Endothelial cell of umbilical vein (primary cell): ENCODE measurements at regions not wholly inside any gene's neighbourhood (a gene's known extent, or its start where the extent isn't known, plus 50 kb on each side); places are given as distances from the start of the nearest gene placed in this dataset.
"Not testable (repeated sequence)": the region's sequence is repeated elsewhere in the genome, so short reads cannot be mapped to it uniquely, and the experiment has no call there.

Experiments used
- BruUV-seq: library from RNA; stranded (reverse); fragments of 400-500 nt; replicated peaks from 2 replicates; lab custom pipeline; 2021; lab: Mats Ljungman, UMichigan
- CTCF ChIA-PET: fragments of 300-600, 350-600 bp; sonication (Branson Sonifier 250); formaldehyde crosslinking; loops from one replicate; lab custom pipeline; 2021; ENCODE audit warnings: antibody characterized with exemption, inconsistent platforms; lab: Charles Lee
- POLR2A ChIA-PET: fragments of 300-600, 350-600 bp; sonication (Branson Sonifier 250); formaldehyde crosslinking; loops from one replicate; lab custom pipeline; 2021; ENCODE audit warnings: antibody characterized with exemption, inconsistent platforms; lab: Charles Lee
- DNase-seq: peaks from one replicate; pipeline ENCODE4 v3.0.0-alpha.2; 2011; ENCODE audit warnings: low read depth, low spot score
- FAIRE-seq: peaks from 2 replicates; lab custom pipeline; 2011; peaks lifted over from hg19 to GRCh38; lab: Jason Lieb, UNC
- H2AFZ ChIP-seq: 2 replicates; pipeline ENCODE4 v1.6.0; 2012; ENCODE audit warnings: low read depth, low read length, control low read depth, inconsistent platforms
- H3K27ac ChIP-seq: 2 replicates; pipeline ENCODE4 v1.5.1; 2011; ENCODE audit warnings: low read depth, mild to moderate bottlenecking, control low read depth, low read length, moderate library complexity; ENCODE audit not compliant: insufficient read depth
- H3K27me3 ChIP-seq, 2 experiments: 2 replicates each; pipeline versions ENCODE4 v1.6.0 to v1.6.1; 2011; ENCODE audit warnings: low read length in 2 of 2, mixed read lengths in 1 of 2; ENCODE audit not compliant: control insufficient read depth in 2 of 2, insufficient read depth in 2 of 2
- H3K36me3 ChIP-seq, 2 experiments: 2 replicates in 1 of 2; 3 replicates in 1 of 2; pipeline ENCODE4 v1.5.1; 2011; ENCODE audit warnings: low read length in 2 of 2, mild to moderate bottlenecking in 1 of 2, moderate library complexity in 1 of 2; ENCODE audit not compliant: control insufficient read depth in 2 of 2, insufficient read depth in 2 of 2; ENCODE audit errors: extremely low read depth in 1 of 2
- H3K4me1 ChIP-seq: 3 replicates; pipeline ENCODE4 v1.5.1; 2011; ENCODE audit warnings: mild to moderate bottlenecking, low read length; ENCODE audit not compliant: control insufficient read depth, insufficient read depth; ENCODE audit errors: extremely low read depth
- H3K4me2 ChIP-seq: 2 replicates; pipeline ENCODE4 v1.6.1; 2011; ENCODE audit warnings: low read length, control low read depth, mixed read lengths; ENCODE audit not compliant: insufficient read depth
- H3K4me3 ChIP-seq, 3 experiments: fragments of 200-600 bp in 1 of 3; sonication (generic), shearing (Covaris generic) in 1 of 3; replicated peaks in 1 of 3; 2 replicates each; pipeline ENCODE4 v1.5.1; 2011 to 2016; ENCODE audit warnings: control low read depth in 3 of 3, low read length in 3 of 3, mild to moderate bottlenecking in 2 of 3, inconsistent platforms in 1 of 3, low read depth in 1 of 3, moderate library complexity in 1 of 3; ENCODE audit not compliant: insufficient read depth in 1 of 3
- H3K79me2 ChIP-seq: 2 replicates; pipeline ENCODE4 v1.6.0; 2012; ENCODE audit warnings: low read length, inconsistent platforms; ENCODE audit not compliant: control insufficient read depth, insufficient read depth
- H3K9ac ChIP-seq: replicated peaks from 2 replicates; pipeline ENCODE3; 2011; ENCODE audit warnings: low read length, control low read depth; ENCODE audit not compliant: insufficient read depth; ENCODE audit errors: extremely low read depth
- H3K9me1 ChIP-seq: replicated peaks from 3 replicates; pipeline ENCODE4 v1.6.0; 2011; ENCODE audit warnings: mild to moderate bottlenecking, low read length; ENCODE audit not compliant: control insufficient read depth, insufficient read depth; ENCODE audit errors: extremely low read depth
- H3K9me3 ChIP-seq: replicated peaks from 2 replicates; pipeline ENCODE4 v1.5.1; 2012; ENCODE audit warnings: low read length, inconsistent platforms; ENCODE audit not compliant: control insufficient read depth, insufficient read depth
- H4K20me1 ChIP-seq: replicated peaks from 2 replicates; pipeline ENCODE3; 2011; ENCODE audit warnings: mild to moderate bottlenecking, low read length; ENCODE audit not compliant: control insufficient read depth, insufficient read depth; ENCODE audit errors: extremely low read depth
- EZH2 ChIP-seq: IDR thresholded peaks from 2 replicates; pipeline ENCODE4 v1.6.1; 2012; ENCODE audit warnings: borderline replicate concordance, low read depth, mild to moderate bottlenecking, moderate library complexity, low read length, inconsistent platforms; ENCODE audit not compliant: severe bottlenecking
- FOS ChIP-seq: IDR thresholded peaks from 2 replicates; pipeline ENCODE4 v1.6.1; 2011; ENCODE audit warnings: mild to moderate bottlenecking, low read length, moderate library complexity, borderline replicate concordance; ENCODE audit not compliant: insufficient read depth
- GATA2 ChIP-seq: IDR thresholded peaks from 2 replicates; pipeline ENCODE4 v1.7.0; 2011; ENCODE audit warnings: low read depth, mild to moderate bottlenecking, moderate library complexity, mixed read lengths, low read length; ENCODE audit not compliant: insufficient read length, insufficient read depth
- POLR2AphosphoS5 ChIP-seq: IDR thresholded peaks from 2 replicates; pipeline ENCODE4 v1.6.1; 2012; ENCODE audit warnings: low read depth, mild to moderate bottlenecking, control low read depth, low read length, moderate library complexity; ENCODE audit not compliant: insufficient read depth
- dilution Hi-C: fragments of 300-500 bp; cut with MboI; formaldehyde crosslinking; loops from one replicate; pipeline ENCODE4 v1.15.0; 2019; ENCODE audit warnings: low sequenced_read_pairs; ENCODE audit not compliant: extremely low pct_ligation_motif_present
- intact Hi-C: fragments of 100-400 bp; cut with micrococcal nuclease; formaldehyde crosslinking; loops from one replicate; pipeline ENCODE4 v1.10.0; 2022
- TF ChIP-seq, protein P1 (sequence below), 2 donors: IDR thresholded peaks; 1 replicate in 1 of 2; 2 replicates in 1 of 2; pipeline ENCODE4 v1.5.1; 2011; ENCODE audit warnings: low read length in 2 of 2, mild to moderate bottlenecking in 2 of 2, moderate library complexity in 2 of 2, control low read depth in 1 of 2, inconsistent platforms in 1 of 2, low read depth in 1 of 2; ENCODE audit not compliant: insufficient read depth in 1 of 2; ENCODE audit errors: extremely low read depth in 1 of 2

DNA sequence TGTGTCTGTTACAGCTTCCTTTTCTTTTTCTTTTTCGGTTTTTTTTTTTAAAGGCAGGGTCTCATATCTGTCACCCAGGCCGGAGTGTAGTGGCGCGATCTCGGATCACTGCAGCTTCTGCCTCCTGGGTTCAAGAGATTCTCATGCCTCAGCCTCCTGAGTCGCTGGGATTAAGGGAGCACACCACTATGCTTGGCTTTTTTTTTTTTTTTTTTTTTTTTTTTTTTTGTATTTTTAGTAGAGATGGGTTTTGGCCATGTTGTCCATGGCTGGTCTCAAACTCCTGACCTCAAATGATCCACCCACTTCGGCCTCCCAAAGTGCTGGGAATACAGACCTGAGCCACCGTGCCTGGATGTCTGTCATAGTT is 74.3 kb upstream of the PRSS16 start:
- H3K9me1 ChIP-seq, intact Hi-C loops, H3K36me3 ChIP-seq, H3K4me1 ChIP-seq, H3K27ac ChIP-seq, H3K27me3 ChIP-seq, dilution Hi-C loops, FAIRE-seq, H3K4me3 ChIP-seq, H3K4me2 ChIP-seq, DNase-seq, H4K20me1 ChIP-seq, H2AFZ ChIP-seq, H3K9ac ChIP-seq, H3K79me2 ChIP-seq, H3K9me3 ChIP-seq, BruUV-seq: not testable (repeated sequence)
- ChIA-PET CTCF (interaction anchor here (0.7 kb wide), 1 partner anchor 9 kb away, joined by 3 read pairs; no protein-coding TSS in a partner anchor), POLR2A (interaction anchor here (1.2 kb wide), 1 partner anchor 26 kb away, joined by 3 read pairs; no protein-coding TSS in a partner anchor)

DNA sequence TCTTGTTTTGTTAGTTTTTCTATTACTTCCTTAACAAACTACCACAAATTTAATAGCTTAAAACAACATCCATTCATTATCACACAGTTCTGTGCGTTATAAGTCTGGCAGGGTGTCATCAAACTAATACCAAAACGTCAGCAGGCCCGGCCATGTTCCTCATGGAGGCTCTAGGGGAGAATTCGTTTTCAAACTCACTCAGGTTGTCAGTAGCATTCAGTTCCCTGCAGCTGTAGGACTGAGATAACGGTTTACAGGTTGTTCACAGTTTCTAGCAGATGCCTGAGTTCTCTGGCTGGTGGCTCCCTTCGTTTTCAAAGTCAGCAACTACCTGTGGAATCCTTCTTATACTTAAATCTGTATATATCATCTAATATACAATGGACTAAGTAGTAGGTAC is 72.5 kb upstream of the PRSS16 start:
- ChIA-PET POLR2A (no interaction called here), CTCF (interaction anchor here (1.0 to 1.1 kb wide), 2 partner anchors 13 to 577 kb away, joined by 3 to 6 read pairs; no protein-coding TSS in a partner anchor)
- H3K9me1 ChIP-seq, result no peaks in the 10 kb centered on the region
- no peak overlapping the region for H3K9ac ChIP-seq
- H3K36me3 ChIP-seq, result no peaks in the 10 kb centered on the region
- intact Hi-C loops, result loop anchor here (5.0 kb wide), 3 partner anchors 62 to 578 kb away; partner anchors contain the start of gene ABT1
- TF ChIP-seq, protein P1, sequence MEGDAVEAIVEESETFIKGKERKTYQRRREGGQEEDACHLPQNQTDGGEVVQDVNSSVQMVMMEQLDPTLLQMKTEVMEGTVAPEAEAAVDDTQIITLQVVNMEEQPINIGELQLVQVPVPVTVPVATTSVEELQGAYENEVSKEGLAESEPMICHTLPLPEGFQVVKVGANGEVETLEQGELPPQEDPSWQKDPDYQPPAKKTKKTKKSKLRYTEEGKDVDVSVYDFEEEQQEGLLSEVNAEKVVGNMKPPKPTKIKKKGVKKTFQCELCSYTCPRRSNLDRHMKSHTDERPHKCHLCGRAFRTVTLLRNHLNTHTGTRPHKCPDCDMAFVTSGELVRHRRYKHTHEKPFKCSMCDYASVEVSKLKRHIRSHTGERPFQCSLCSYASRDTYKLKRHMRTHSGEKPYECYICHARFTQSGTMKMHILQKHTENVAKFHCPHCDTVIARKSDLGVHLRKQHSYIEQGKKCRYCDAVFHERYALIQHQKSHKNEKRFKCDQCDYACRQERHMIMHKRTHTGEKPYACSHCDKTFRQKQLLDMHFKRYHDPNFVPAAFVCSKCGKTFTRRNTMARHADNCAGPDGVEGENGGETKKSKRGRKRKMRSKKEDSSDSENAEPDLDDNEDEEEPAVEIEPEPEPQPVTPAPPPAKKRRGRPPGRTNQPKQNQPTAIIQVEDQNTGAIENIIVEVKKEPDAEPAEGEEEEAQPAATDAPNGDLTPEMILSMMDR (IDR thresholded peaks at IDR 0.05; ENCODE audit: extremely low read depth in 1 of 2, insufficient read depth in 1 of 2, low read depth in 1 of 2, low read length in 2 of 2), result no peak
- TF ChIP-seq FOS, result no peak
- no peak for TF ChIP-seq EZH2
- TF ChIP-seq POLR2AphosphoS5, result no peak
- TF ChIP-seq GATA2, result no peak
- H3K27ac ChIP-seq, result no peak overlapping the region
- no peaks in the 10 kb centered on the region for H3K9me3 ChIP-seq
- BruUV-seq, result no TSS peak
- no peak for DNase-seq
- H2AFZ ChIP-seq, result no peak overlapping the region
- no peak for FAIRE-seq
- no peak overlapping the region for H3K4me2 ChIP-seq
- H3K79me2 ChIP-seq, result no peaks in the 10 kb centered on the region
- no peak overlapping the region for H3K4me3 ChIP-seq
- peaks cover 7% of the 10 kb centered on the region in 2 experiments for H3K27me3 ChIP-seq
- dilution Hi-C loops, result no loop called here
- H3K4me1 ChIP-seq, result no peaks in the 10 kb centered on the region
- H4K20me1 ChIP-seq, result no peaks in the 10 kb centered on the region
